NCI-H2081 treated with DMSO at 0.1 percent for 48 hours (cell line): ENCODE measurements at regions not wholly inside any gene's neighbourhood (a gene's known extent, or its start where the extent isn't known, plus 50 kb on each side); places are given as distances from the start of the nearest gene placed in this dataset.

ENCODE experiments used
- DNase-seq: peaks from one replicate; lab custom pipeline; 2025; lab: John Stamatoyannopoulos, UW

DNA sequence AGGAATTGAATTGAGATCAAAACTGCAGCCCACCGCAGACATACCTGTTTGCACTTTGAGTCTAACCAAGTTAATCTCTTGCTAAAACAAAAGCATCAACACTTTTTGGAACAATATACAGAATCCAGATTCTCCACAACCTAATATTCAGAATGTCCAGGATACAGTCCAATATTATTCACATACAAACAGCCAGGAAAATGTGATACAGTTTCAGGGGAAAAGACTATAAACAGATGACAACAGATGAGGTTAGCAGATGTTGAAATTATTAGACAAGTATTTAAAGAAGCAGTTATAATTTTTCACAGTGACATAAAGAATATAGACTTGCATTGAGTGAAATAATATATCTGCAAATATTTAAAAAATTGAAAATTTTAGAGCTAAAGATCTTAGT is 678.1 kb upstream of the CXADR start:
- no peak for DNase-seq

DNA sequence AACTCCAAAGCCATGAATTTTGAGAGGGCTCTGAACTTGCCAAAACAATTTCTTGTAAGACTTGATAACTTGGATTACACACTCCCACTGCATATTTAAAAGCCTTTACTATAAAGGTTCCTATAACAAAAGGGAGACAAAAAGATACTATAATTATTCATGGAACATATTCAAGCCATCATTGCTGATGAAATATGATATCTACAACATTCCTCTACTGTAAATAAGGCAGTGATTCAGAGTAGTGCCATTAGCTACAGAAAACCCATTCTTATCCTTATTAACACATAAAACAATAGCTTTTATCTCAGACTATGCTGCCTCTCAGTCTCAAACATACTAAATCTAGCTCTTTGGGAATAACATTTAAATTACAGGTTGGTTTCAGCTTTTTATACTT is 675.5 kb upstream of the CXADR start:
- DNase-seq: no peak

DNA sequence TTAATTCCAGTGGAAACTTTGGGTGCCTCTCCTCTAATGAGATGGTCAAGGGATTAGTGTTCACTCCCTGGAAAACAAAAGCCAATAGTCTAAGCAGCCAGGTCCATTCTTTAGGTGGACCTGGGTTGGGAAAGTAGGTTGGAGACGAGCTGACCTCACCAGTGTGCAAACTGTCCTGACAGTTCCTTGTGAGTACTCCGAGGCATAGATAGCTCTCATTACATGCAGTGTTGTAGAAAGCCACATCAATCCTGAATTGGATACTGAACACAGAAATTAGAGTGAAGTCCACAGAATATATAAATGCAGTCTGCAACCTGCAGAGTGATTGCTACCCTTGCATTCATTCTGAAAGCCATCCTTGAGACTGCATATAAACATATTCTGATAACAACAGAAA is 675.1 kb upstream of the CXADR start:
- DNase-seq: no peak

DNA sequence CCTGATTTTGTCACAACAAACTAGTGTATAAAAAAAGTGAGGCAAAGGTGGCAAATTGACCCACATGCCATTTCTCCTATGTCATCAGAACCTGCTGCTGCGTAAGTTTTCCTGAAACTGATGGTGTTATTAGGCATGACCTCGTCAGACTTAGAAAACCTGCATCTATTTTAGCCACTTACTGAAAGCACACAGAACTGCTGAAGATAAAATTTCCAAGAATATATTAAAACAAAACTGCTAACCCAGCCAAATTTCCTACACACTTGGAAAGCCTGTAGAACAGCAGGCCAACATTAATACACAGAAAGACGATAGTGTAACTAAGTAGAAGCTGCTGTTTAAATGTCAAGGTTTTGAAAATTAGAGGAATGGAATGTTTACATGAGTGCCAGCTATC is 674.5 kb upstream of the CXADR start:
- DNase-seq: no peak

DNA sequence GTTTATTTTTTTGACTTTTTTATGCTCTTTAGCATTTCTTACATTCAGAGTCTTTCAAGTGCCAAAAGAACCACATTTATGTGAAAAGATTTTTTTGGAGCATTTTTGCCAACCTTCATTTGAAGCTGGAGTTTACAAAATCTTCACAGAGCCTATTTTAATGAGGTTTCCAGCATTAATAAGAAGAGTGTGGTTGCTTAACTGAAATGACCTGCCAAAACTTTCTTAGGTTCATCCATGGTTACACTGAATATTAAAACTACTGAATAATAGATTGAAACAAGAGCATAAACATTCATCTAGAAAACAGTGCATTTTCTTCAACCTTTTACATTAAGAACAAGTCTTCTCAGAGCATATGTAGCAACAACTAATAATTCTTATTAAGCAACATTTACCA is 672.3 kb upstream of the CXADR start:
- DNase-seq: no peak

DNA sequence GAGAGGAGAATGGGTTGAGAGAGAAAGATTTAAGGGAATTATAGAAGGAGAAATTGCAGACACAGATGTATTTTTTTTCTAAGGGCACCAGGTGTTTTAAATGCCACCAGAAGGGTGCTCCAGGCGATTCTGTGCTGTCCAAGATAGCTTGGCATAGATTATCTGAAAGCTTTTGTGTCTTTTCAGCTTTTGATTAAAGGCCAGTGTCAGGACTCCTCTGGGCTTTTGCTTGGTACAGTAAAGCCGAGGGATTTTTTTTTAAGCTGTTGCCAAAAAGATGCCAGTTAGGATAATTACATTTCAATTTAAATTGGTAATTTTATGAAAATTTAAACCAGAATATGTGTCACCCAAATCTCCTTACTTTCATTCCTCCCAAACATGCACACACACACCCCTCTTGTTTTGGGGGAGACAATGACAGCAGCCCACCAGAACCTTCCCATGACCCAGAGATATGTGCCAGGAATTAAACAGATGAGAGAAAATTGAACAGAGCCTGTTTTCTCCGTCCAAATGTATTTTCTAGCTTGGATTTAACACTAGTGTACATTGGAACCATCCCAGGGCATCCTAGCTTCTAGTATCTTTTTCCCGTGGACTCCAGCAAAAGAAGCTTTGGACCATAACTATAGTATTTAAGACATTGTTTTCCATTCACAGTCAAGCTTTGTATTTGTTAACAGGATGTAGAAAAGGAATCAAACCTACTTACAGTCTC is 670.7 kb upstream of the CXADR start:
- DNase-seq: no peak

DNA sequence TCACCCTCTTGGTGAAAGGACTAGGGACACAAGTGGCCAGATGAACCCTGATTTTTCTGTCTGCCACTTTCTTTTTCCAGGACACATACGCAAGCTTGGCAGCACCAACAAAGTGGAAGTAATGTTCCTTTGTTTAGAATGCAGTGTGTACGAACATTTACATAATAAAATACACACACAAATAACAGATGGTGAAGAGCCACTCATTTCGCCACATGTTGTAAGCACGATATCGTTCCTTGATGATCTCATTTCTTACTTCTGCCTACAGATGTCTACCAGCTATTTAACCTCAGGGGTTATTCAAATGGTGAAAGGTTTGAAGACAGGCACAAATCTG is 670.2 kb upstream of the CXADR start:
- no peak for DNase-seq

DNA sequence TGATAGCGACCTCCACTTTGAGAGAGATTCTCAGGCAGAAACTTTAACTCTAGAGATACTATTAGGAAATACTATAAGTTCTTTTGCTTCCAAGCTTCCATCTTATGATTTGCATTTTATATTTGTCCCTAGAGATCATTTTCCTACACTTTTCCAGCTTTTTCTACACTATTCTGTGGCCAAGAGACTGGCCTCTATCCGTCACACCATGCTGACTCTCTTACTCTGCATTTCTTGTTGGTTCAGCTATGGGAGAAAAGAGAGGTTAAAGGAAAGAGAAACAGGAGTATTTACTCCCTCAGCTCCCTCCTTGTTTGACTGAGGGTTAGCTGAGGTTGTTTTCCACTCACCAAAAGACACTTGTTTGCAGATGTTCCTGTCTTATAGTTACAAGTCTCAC is 665.6 kb upstream of the CXADR start:
- no peak for DNase-seq

DNA sequence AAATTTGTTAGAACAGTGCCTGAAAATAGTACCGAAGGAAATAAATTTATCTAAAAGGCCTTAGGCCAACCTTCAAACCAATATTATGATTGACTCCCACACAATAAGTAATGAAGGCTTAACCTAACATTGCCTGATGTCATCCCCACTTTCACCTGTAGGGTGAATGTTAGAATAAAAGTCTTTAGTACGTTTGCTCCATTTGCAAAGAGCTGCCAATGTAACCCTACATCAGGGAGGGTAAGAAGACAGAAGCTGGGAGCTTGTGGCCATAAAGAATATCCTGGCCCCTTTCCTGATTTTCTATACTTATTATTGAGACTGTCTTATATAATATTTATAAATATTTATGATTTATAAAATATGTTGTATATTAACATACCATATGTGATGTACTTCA is 661.8 kb upstream of the CXADR start:
- DNase-seq: no peak

DNA sequence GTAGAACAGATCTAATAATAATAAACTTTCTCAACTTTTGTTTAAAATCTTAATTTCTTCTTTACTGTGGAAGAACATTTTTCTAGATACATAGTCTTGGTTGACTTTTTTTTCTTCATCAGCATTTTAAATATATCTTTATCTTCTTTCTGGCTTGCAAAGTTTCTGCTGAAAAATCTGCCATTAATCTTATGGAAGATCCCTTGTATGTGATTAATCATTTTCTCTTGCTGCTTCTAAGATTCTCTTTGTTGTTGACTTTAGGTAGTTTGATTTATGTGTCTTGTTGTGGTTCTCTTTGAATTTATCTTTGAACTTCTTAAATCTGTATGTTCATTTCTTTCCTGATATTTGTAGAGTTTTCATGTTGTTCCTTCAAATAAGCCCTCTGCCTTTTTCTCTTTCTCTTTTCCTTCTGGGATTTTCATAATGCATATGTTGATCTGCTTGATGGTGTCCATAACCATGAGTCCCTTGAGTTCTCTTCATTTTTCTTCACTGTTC is 657.6 kb upstream of the CXADR start:
- no peak for DNase-seq

DNA sequence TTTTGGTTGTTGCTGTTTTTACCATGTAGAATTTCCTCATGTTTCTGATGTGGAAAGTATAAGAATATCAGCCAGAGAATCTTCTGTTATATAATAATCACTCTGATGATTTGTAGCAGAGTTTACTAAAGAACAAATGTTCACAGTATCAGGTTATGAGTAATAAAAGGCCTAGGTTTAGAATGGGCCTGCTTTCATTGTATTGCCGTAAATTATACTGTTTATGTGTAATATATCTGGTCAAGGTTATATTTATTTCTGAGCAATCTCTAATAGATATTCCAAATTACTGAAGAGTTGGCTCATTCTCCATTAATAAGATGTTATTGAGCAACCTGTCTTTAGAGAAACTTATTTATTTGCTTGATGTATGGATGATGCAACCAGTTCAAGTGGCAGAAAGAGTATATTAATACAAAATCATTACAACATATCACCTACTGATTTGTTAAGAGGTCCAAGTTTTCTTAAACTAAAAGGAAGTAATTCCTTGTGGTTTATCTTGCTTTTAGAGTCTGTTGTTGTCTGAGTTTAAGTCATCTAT is 649.4 kb upstream of the CXADR start:
- DNase-seq: no peak

DNA sequence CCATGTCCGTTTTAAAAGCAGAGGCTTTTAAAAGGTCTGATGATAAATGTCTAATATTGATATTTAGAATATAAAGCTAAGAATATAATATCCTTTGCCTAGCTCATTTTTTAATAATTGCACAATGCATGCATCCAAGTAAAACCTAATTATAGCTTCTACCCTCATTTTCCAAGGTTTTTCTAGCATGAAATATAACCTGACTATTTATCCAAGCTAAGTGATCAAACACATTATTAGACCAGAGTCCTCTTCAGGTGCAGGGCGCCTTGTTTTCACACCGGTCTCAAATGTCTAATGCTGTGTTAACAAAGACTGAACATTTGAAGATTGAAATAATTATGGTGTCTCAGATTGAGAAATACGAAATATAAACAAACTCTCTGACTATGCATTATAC is 648.9 kb upstream of the CXADR start:
- DNase-seq: peak; percentile 54

DNA sequence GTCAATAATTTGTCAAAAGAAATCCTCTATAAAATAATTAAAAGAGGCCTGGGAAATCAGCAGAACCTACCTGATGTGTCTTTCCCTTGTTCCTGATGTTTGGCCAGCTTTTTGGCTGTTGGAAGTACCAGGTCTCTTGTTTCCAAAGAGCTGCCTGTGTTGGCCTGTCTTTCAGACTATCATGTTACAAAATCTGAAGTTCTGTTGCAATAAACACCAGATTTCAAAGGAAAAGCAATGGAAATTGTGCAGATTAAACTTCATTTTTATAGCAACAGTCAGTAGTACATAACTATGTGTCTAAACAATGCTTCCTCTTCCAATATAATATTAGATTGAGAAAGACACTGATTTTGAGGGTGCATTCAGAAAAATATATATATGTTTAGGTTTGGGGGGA is 647.2 kb upstream of the CXADR start:
- DNase-seq: no peak

DNA sequence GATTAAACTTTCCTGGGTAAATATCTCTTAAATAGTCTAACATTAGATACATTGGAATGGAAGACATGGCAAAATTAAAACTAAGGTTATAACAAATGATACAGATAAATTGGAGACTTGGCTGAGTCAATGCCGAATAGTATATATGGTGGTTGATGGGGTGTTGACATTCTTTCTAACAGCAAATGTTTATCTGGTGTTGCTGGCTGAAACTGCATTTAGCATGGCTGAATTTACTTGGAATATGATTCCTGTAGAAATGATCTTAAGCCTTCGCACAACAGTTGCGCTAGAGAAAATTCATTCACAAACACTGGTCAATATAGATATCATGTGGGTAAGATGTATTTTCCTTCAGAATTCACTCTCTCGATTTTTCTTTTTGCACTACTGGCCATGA is 646.0 kb upstream of the CXADR start:
- no peak for DNase-seq

DNA sequence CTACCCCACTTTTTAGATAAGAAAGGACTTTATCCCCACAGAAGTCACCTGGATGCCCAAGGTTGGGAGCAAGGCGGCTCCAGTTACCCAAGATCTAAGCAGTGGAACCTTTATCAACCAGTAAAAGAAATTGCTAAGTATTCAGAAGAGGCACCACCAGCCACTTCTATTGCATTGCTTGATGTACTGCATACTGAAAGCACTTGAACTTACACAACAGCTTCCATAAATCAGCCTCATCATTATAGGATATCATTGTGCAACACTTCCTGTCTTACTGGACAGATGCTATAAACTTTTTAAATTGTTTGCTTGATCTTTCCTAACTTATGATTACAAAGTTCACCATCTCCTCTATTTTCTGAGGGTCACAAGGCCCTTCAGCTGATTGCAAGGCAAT is 642.7 kb upstream of the CXADR start:
- no peak for DNase-seq

DNA sequence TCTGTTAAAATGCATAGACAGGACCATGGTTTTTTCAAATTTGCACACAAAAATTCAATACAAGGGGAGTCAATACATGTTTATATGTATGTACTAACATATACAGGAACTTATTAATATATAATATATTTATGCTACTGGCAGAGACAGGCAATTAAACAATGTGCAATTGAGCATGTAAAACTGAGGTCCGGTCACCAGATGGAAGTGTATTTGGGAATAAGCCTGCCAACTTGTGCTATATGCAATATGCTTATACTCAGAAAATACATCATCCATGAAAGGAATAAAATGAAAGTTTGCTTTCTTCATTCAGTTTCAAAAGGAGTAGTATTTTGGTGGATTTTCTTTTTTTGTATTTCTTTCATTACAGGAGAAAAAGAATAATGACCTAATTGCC is 640.2 kb upstream of the CXADR start:
- no peak for DNase-seq

DNA sequence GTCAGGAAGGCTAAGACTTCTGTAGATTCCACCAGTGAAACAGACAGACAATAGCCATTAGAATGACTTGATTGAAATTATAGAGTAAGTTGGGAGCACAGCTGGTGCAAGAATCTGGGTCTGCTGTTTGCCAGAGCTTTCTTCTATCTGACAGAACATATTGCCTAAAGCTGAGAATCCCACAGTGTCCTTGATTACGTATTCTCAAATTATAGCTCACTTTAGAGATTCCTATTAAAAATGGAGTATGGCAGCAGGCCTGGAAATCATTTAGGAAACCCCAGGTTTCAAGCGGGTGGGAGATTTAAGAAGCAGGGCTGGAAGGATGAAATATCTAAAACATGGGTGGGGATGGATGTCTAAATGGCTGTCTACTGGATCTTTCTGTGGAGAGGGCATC is 639.7 kb upstream of the CXADR start:
- no peak for DNase-seq

DNA sequence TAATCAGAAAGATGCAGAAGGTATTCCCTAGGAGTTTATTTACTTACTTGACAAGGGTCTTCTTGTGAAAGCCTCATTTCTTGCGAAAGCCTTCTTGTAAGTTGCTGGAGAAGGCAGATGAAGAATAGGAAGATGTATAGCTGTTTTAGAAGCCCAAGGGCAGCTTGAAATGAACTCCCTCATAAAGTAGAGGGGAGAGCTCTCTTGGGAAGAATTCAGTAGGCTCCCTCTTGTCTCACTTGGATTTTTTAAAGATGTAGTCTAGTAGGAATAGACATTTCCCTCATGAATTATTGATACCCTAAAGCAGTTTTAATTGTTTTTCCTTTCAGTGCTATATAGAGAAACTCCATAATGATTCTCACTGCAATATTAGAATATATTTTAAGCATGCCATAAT is 639.2 kb upstream of the CXADR start:
- no peak for DNase-seq

DNA sequence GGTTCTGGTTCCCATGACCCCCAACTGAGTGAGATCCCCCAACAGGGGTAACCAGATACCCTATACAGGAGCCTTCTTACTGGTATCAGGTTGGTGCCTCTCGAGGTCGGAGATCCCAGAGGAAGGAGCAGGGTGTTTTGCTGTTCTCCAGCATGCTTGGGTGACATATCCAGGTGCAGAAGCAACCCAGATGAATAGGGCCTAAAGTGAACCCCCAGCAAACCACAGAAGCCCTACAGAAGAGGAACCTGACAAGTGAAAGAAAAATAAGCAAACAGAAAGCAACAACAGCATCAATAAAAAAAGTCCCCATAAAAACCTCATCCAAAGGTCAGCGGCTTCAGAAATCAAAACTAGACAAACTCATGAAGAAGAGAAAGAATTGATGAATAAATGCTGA is 633.4 kb upstream of the CXADR start:
- no peak for DNase-seq

DNA sequence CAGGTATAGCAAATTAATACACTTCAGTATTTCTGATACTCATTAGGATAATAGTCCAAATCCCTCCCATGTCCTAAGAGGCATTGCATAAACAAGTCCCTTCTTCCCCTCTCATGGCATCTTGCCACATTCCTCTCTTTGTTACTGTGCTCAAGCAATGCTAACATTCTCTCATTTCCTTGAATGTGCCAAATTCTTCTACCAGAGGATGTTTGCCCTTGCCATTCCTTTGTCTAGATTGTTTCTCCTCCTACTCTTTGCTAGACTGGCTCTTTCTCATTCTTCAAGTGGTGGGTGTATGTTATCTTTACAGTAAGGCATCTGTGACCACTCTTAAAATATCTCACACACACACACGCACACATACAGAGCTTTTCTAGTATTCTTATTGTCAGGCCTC is 621.0 kb upstream of the CXADR start:
- no peak for DNase-seq

DNA sequence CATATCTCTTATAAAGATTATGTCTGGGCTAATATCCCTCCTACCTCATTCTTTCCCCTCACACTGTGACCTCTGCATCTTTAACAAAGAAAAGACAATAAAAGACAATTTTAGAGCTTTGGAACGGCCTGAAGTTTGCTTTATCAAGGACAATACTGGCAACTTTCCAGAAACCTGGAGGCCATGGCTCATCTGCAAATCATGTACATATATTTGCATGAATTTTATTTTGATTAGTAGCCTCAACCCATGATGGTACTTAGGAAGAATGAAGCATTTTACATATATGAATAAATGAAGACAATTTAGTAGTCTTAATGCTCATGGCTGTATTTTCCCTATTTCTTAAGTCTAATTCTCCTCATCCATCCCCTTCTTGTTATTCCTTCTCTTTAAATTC is 612.2 kb upstream of the CXADR start:
- DNase-seq: no peak

DNA sequence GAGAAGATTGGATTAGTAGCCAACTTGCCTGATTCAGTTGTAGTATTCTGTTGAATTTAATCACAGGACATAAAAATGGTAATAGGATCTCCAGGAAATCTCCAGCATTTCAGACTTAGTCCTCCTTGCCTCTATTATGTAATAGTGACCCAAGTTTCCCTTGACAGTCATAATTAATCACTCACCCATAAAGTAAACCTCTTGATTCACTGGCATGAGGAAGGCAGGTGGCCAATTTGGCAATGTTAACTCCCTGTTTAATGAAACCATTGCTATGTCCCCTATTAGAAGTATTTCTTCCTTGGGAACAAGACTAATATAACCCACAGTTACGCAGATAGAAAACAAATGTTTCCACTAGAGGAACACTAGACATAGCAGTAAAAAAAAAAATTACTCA is 604.8 kb upstream of the CXADR start:
- DNase-seq: no peak

DNA sequence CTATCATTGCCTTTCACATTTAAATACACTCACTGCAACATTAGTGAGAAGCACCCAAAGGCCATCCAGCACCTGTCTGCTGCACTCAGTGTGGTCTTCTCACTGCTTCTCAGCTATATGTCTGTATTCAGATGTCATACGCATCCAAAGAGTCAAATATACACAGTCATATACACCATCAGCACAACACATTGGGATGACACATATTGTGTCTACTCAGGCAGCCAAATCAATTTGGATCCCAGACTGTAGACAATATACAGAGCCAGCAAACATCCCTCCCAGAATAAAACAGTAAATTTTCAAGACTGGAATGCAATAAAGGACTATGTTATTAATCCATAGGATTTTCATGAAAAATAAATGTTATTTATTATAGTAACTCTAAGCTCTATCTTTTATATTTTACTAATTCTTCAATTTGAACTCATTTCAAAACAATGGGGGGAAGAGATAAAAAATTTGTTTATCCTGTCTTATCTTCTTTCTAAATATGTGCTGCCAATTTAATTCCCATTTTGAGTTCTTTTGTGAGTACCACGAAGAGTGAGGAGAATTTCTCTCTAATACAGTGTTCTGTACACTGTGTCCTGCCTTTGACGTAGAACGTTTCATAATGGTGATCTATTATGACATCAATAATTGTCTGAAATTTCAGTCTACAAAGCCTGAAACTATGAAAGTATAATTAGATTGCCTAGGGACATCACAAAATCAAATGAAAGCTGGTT is 602.2 kb upstream of the CXADR start:
- DNase-seq: no peak

DNA sequence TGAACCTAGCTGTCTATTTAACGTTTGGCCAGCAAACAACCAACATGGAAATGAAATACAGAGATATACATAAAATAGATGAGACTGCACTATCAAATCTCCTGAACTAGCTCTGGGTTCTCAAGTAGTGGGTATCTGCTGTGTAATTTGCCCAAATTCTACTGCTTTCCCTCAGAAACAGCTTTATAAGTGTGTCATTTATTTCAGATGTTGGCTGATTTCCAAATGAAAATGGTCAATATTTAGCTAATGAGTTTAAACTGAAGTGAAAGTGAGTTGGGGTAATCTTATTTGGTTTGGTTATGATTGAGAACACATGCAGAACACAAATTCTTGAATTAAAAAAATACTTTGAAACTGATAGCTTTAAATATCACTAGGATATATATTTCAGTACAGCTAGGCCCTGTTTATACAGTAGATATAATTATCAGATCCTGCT is 601.7 kb upstream of the CXADR start:
- no peak for DNase-seq
